Sigmoid colon (tissue), 4 donors: ENCODE measurements at regions not wholly inside any gene's neighbourhood (a gene's known extent, or its start where the extent isn't known, plus 50 kb on each side); places are given as distances from the start of the nearest gene placed in this dataset.

Experiments
- CTCF ChIP-seq, 4 experiments: fragments of 450-650 bp in 3 of 4; fragments of 200-600 bp in 1 of 4; IDR thresholded peaks; one replicate each; pipeline ENCODE4 v1.5.1; 2016 to 2019; ENCODE audit warnings: antibody characterized with exemption in 4 of 4, mild to moderate bottlenecking in 3 of 4, moderate library complexity in 2 of 4
- EP300 ChIP-seq, 4 donors: sonication (generic); formaldehyde crosslinking; IDR thresholded peaks; one replicate each; pipeline ENCODE4 v1.6.1; 2017; ENCODE audit warnings: antibody characterized with exemption in 4 of 4

DNA sequence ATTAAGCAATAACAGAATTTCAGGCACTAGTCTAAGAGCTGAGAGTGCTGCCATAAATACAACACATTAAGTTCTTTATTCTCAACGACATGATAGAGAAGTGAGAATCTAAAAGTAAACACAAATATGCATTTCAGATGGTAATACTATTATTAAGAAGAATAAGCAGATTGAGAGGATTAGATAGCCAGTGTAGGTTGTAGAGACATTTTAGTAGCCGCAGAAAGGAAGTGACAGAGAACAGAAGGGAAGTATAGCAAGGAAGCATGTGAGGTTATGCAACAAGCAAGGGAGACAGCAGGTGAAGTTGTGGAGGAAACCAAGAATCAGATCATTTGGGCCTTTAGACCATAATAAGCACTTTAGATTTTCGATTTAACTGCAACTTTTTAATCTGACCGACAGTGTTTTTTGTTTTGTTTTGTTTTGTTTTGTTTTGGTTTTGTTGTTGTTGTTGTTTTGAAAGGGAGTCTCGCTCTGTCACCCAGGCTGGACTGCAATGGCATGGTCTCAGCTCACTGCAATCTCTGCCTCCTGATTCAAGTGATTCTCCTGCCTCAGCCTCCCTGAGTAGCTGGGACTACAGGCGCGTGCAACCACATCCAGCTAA, 737.0 kb upstream of the ADGRB3 start:
- no peak for TF ChIP-seq CTCF (IDR thresholded peaks at IDR 0.05)
- no peak for TF ChIP-seq EP300 (IDR thresholded peaks at IDR 0.05)
